H1 (cell line): ENCODE measurements at regions not wholly inside any gene's neighbourhood (a gene's known extent, or its start where the extent isn't known, plus 50 kb on each side); places are given as distances from the start of the nearest gene placed in this dataset.

ENCODE experiments used
- CTCF ChIA-PET: fragments of 300-600 bp; sonication (Branson Sonifier 250); formaldehyde crosslinking; loops from one replicate; lab custom pipeline; 2021; ENCODE audit not compliant: partially characterized antibody; lab: Charles Lee
- POLR2A ChIA-PET: fragments of 300-600 bp; sonication (Branson Sonifier 250); formaldehyde crosslinking; loops from one replicate; lab custom pipeline; 2021; ENCODE audit warnings: inconsistent platforms; ENCODE audit not compliant: partially characterized antibody; lab: Charles Lee
- DNase-seq, 2 experiments: peaks; one replicate each; pipeline versions ENCODE4 v3.0.0 to v3.0.0-alpha.2; 2010 to 2022; ENCODE audit warnings: low spot score in 2 of 2, low read depth in 1 of 2, mixed read lengths in 1 of 2
- FAIRE-seq: peaks from 2 replicates; lab custom pipeline; 2011; peaks lifted over from hg19 to GRCh38; lab: Jason Lieb, UNC
- H2AFZ ChIP-seq: 2 replicates; pipeline ENCODE4 v1.8.1; 2012; ENCODE audit warnings: low read length, inconsistent platforms
- H2AK5ac ChIP-seq: 2 replicates; pipeline ENCODE4 v1.6.1; 2013; ENCODE audit warnings: low read depth, low read length
- H2BK120ac ChIP-seq: replicated peaks from 2 replicates; pipeline ENCODE3; 2013; ENCODE audit warnings: low read depth, low read length, inconsistent platforms
- H2BK12ac ChIP-seq: 2 replicates; pipeline ENCODE4 v1.6.1; 2013; ENCODE audit warnings: low read depth, low read length
- H2BK15ac ChIP-seq: 2 replicates; pipeline ENCODE4 v1.6.1; 2013; ENCODE audit warnings: low read length
- H2BK20ac ChIP-seq: 2 replicates; pipeline ENCODE4 v1.6.1; 2013; ENCODE audit warnings: low read length
- H2BK5ac ChIP-seq: 2 replicates; pipeline ENCODE4 v1.6.1; 2013; ENCODE audit warnings: low read depth, low read length
- H3K14ac ChIP-seq: 2 replicates; pipeline ENCODE4 v1.6.1; 2013; ENCODE audit warnings: inconsistent platforms; ENCODE audit not compliant: insufficient read length
- H3K18ac ChIP-seq: 2 replicates; pipeline ENCODE4 v1.6.1; 2013; ENCODE audit warnings: low read length; ENCODE audit errors: extremely low read depth
- H3K23ac ChIP-seq: 2 replicates; pipeline ENCODE4 v1.6.1; 2013; ENCODE audit warnings: inconsistent platforms; ENCODE audit not compliant: insufficient read length
- H3K23me2 ChIP-seq: 2 replicates; pipeline ENCODE4 v1.6.1; 2013; ENCODE audit warnings: low read depth, low read length
- H3K27ac ChIP-seq: 2 replicates; pipeline ENCODE4 v1.6.1; 2011; ENCODE audit warnings: low read depth, low read length, inconsistent platforms
- H3K27me3 ChIP-seq, 4 experiments: replicated peaks in 1 of 4; 1 replicate in 1 of 4; 2 replicates in 3 of 4; pipeline versions ENCODE4 v1.6.1 to v1.8.1; 2011 to 2013; ENCODE audit warnings: low read length in 3 of 4, mild to moderate bottlenecking in 3 of 4, inconsistent platforms in 2 of 4, mixed read lengths in 2 of 4, moderate library complexity in 1 of 4; ENCODE audit not compliant: control insufficient read depth in 3 of 4, insufficient read depth in 3 of 4; ENCODE audit errors: extremely low read depth in 1 of 4
- H3K36me3 ChIP-seq, 4 experiments: 2 replicates each; pipeline versions ENCODE4 v1.6.1 to v1.8.1; 2011 to 2013; ENCODE audit warnings: mild to moderate bottlenecking in 4 of 4, low read length in 3 of 4, moderate library complexity in 2 of 4, control low read depth in 1 of 4, inconsistent platforms in 1 of 4; ENCODE audit not compliant: insufficient read depth in 4 of 4, control insufficient read depth in 2 of 4
- H3K4ac ChIP-seq: replicated peaks from 2 replicates; pipeline ENCODE3; 2013; ENCODE audit warnings: low read length, low read depth, mixed read lengths, inconsistent platforms; ENCODE audit not compliant: insufficient read length
- H3K4me1 ChIP-seq, 4 experiments: replicated peaks in 1 of 4; 1 replicate in 1 of 4; 2 replicates in 3 of 4; pipeline versions ENCODE4 v1.6.1 to v1.8.1; 2011 to 2013; ENCODE audit warnings: low read length in 3 of 4, inconsistent platforms in 2 of 4, mixed read lengths in 1 of 4; ENCODE audit not compliant: insufficient read depth in 4 of 4, control insufficient read depth in 3 of 4
- H3K4me2 ChIP-seq, 2 experiments: 2 replicates each; pipeline versions ENCODE4 v1.6.1 to v1.8.1; 2011 to 2013; ENCODE audit warnings: low read depth in 2 of 2, low read length in 2 of 2, control low read depth in 1 of 2, inconsistent platforms in 1 of 2, mild to moderate bottlenecking in 1 of 2; ENCODE audit not compliant: insufficient read depth in 1 of 2
- H3K4me3 ChIP-seq, 4 experiments: fragments of 200-600, 300-600 bp in 1 of 4; sonication (generic), shearing (Covaris generic), sonication (Bioruptor Twin) in 1 of 4; 2 replicates each; pipeline versions ENCODE4 v1.5.1 to v1.8.1; 2011 to 2016; ENCODE audit warnings: low read length in 4 of 4, low read depth in 3 of 4, control low read depth in 2 of 4, inconsistent platforms in 2 of 4, mild to moderate bottlenecking in 2 of 4, mixed read lengths in 1 of 4, moderate library complexity in 1 of 4; ENCODE audit not compliant: insufficient read depth in 2 of 4; ENCODE audit errors: extremely low read depth in 1 of 4
- H3K56ac ChIP-seq: replicated peaks from 2 replicates; pipeline ENCODE3; 2013; ENCODE audit warnings: low read depth, mild to moderate bottlenecking, mixed read lengths, low read length, inconsistent platforms; ENCODE audit not compliant: insufficient read length
- H3K79me1 ChIP-seq: 2 replicates; pipeline ENCODE4 v1.6.1; 2013; ENCODE audit warnings: low read depth, low read length, control low read depth
- H3K79me2 ChIP-seq, 2 experiments: 2 replicates each; pipeline versions ENCODE4 v1.6.1 to v1.8.1; 2012 to 2013; ENCODE audit warnings: low read length in 2 of 2, mild to moderate bottlenecking in 2 of 2, inconsistent platforms in 1 of 2; ENCODE audit not compliant: insufficient read depth in 2 of 2, control insufficient read depth in 1 of 2
- H3K9ac ChIP-seq, 4 experiments: replicated peaks in 1 of 4; 1 replicate in 1 of 4; 2 replicates in 3 of 4; pipeline versions ENCODE4 v1.6.1 to v1.8.1; 2011 to 2013; ENCODE audit warnings: low read depth in 3 of 4, low read length in 3 of 4, control low read depth in 2 of 4, mild to moderate bottlenecking in 2 of 4, moderate library complexity in 2 of 4, inconsistent platforms in 1 of 4; ENCODE audit errors: extremely low read depth in 1 of 4
- H3K9me3 ChIP-seq, 2 experiments: 2 replicates each; pipeline versions ENCODE4 v1.6.1 to v1.8.1; 2012 to 2013; ENCODE audit warnings: mild to moderate bottlenecking in 2 of 2, moderate library complexity in 2 of 2, control low read depth in 1 of 2, inconsistent platforms in 1 of 2, low read depth in 1 of 2, low read length in 1 of 2, mixed read lengths in 1 of 2; ENCODE audit not compliant: insufficient read depth in 2 of 2
- H4K20me1 ChIP-seq, 2 experiments: replicated peaks in 1 of 2; 2 replicates each; pipeline versions ENCODE3 to v1.8.1; 2011 to 2013; ENCODE audit warnings: inconsistent platforms in 2 of 2, low read length in 2 of 2, mild to moderate bottlenecking in 1 of 2; ENCODE audit not compliant: insufficient read depth in 2 of 2, control insufficient read depth in 1 of 2
- H4K5ac ChIP-seq: 2 replicates; pipeline ENCODE4 v1.6.1; 2013; ENCODE audit warnings: low read length, low read depth, mixed read lengths, inconsistent platforms; ENCODE audit not compliant: insufficient read length
- H4K8ac ChIP-seq: 2 replicates; pipeline ENCODE4 v1.8.0; 2013; ENCODE audit warnings: mild to moderate bottlenecking, moderate library complexity, low read length, inconsistent platforms; ENCODE audit not compliant: insufficient read depth; ENCODE audit errors: extremely low read depth
- H4K91ac ChIP-seq: replicated peaks from 2 replicates; pipeline ENCODE3; 2013; ENCODE audit warnings: low read length, mixed read lengths, inconsistent platforms; ENCODE audit not compliant: insufficient read length
- CBX5 ChIP-seq: fragments of 300-800, 300-1000 bp; sonication (generic); IDR thresholded peaks from 2 replicates; pipeline ENCODE4 v1.7.1; 2016; ENCODE audit warnings: antibody characterized with exemption, low read length, low read depth
- GABPA ChIP-seq: IDR thresholded peaks from 2 replicates; pipeline ENCODE4 v1.6.1; 2011; ENCODE audit warnings: mild to moderate bottlenecking, low read length, moderate library complexity, borderline replicate concordance; ENCODE audit not compliant: insufficient read depth
- MAFK ChIP-seq: IDR thresholded peaks from 2 replicates; pipeline ENCODE4 v1.6.1; 2012; ENCODE audit warnings: low read depth, mild to moderate bottlenecking, improper control_type of control experiment, low read length
- RBBP5 ChIP-seq: IDR thresholded peaks from 2 replicates; pipeline ENCODE4 v1.7.1; 2012; ENCODE audit warnings: low read depth, mild to moderate bottlenecking, inconsistent platforms, low read length, moderate library complexity, borderline replicate concordance
- RNF2 ChIP-seq: fragments of 200-900, 300-1000 bp; sonication (generic); IDR thresholded peaks from 2 replicates; pipeline ENCODE4 v1.7.1; 2016; ENCODE audit warnings: borderline replicate concordance, low read depth, mild to moderate bottlenecking, antibody characterized with exemption, low read length; ENCODE audit not compliant: poor library complexity, severe bottlenecking; ENCODE audit errors: missing control alignments
- TEAD4 ChIP-seq: IDR thresholded peaks from 2 replicates; pipeline ENCODE4 v1.6.1; 2012; ENCODE audit warnings: low read depth, low read length, inconsistent platforms, mixed read lengths
- USF2 ChIP-seq: IDR thresholded peaks from 2 replicates; pipeline ENCODE4 v1.6.1; 2011; ENCODE audit warnings: low read length, improper control_type of control experiment
- YY1 ChIP-seq: IDR thresholded peaks from 2 replicates; pipeline ENCODE4 v1.6.1; 2011; ENCODE audit warnings: low read depth, mild to moderate bottlenecking, low read length
- WGBS, 2 experiments: shearing (Covaris generic) in 1 of 2; methylation state at CpG; one replicate each; pipeline versions ENCODE4 v1.1.6 to v1.1.7; 2013 to 2015; ENCODE audit warnings: low lambda C conversion rate in 2 of 2, mixed read lengths in 2 of 2, inconsistent platforms in 1 of 2, low coverage in 1 of 2, missing lambda C conversion rate in 1 of 2; ENCODE audit not compliant: insufficient replicate concordance in 2 of 2, insufficient coverage in 1 of 2, insufficient read length in 1 of 2; ENCODE audit errors: extremely low coverage in 1 of 2, missing lambda C conversion rate in 1 of 2; 5-methylcytosine and 5-hydroxymethylcytosine counted together

- no peak for TF ChIP-seq GABPA
Measured at GRCh38 chr6:9467741-9468140, 947.1 kb downstream of the TFAP2A start (continued).

- H3K79me2 ChIP-seq = no peaks in the 10 kb centered on the region
- H3K14ac ChIP-seq = no peak overlapping the region
- 84% methylated on average over 2 of the region's 2 CpGs; no CpG with 5 or more reads in 1 of the 2 experiments for WGBS, 2 experiments
- H3K9me3 ChIP-seq = no peaks in the 10 kb centered on the region
- no peak overlapping the region for H3K23ac ChIP-seq
- H3K27ac ChIP-seq = no peak overlapping the region
- H2BK5ac ChIP-seq = no peak overlapping the region
- POLR2A ChIA-PET = no interaction called here
- no peak overlapping the region for H2AFZ ChIP-seq
- H2AK5ac ChIP-seq = no peak overlapping the region
- H2BK120ac ChIP-seq = no peak overlapping the region
- H3K18ac ChIP-seq = no peak overlapping the region
- H3K4me1 ChIP-seq = no peaks in the 10 kb centered on the region
- H3K79me1 ChIP-seq = no peaks in the 10 kb centered on the region
- H4K5ac ChIP-seq = no peak overlapping the region
- no peak overlapping the region for H3K4ac ChIP-seq
- no peak overlapping the region for H3K56ac ChIP-seq
- no peak overlapping the region for H3K4me3 ChIP-seq
- no peak overlapping the region for H2BK12ac ChIP-seq
- no peaks in the 10 kb centered on the region for H3K23me2 ChIP-seq
- no peak overlapping the region for H3K4me2 ChIP-seq
- no peaks in the 10 kb centered on the region for H4K20me1 ChIP-seq
- H3K36me3 ChIP-seq = no peaks in the 10 kb centered on the region
- H2BK15ac ChIP-seq = no peak overlapping the region
- CTCF ChIA-PET = no interaction called here
- H2BK20ac ChIP-seq = no peak overlapping the region
- no peak overlapping the region for H3K9ac ChIP-seq
- FAIRE-seq (no peak), DNase-seq (no peak)
- no peak overlapping the region for H4K8ac ChIP-seq
- no peak overlapping the region for H4K91ac ChIP-seq
- no peaks in the 10 kb centered on the region for H3K27me3 ChIP-seq
- TF ChIP-seq TEAD4 = no peak
- TF ChIP-seq USF2 = no peak
- no peak for TF ChIP-seq CBX5
- no peak for TF ChIP-seq YY1
- no peak for TF ChIP-seq RBBP5
- 0 out of 2 replicates have a peak, but pooled peaks have one; percentile 12 for TF ChIP-seq MAFK
- TF ChIP-seq RNF2 = no peak
Measured at GRCh38 chr6:9464583-9464982, 950.3 kb downstream of the TFAP2A start.
